HG03565 (cell line): ENCODE measurements at regions not wholly inside any gene's neighbourhood (a gene's known extent, or its start where the extent isn't known, plus 50 kb on each side); places are given as distances from the start of the nearest gene placed in this dataset.

ENCODE experiments used
- ATAC-seq: cut with Tn5 transposase; IDR thresholded peaks from one replicate; pipeline ENCODE4 v1.9.1; 2021; ENCODE audit warnings: mild to moderate bottlenecking, moderate library complexity; ENCODE audit not compliant: unreplicated experiment

DNA sequence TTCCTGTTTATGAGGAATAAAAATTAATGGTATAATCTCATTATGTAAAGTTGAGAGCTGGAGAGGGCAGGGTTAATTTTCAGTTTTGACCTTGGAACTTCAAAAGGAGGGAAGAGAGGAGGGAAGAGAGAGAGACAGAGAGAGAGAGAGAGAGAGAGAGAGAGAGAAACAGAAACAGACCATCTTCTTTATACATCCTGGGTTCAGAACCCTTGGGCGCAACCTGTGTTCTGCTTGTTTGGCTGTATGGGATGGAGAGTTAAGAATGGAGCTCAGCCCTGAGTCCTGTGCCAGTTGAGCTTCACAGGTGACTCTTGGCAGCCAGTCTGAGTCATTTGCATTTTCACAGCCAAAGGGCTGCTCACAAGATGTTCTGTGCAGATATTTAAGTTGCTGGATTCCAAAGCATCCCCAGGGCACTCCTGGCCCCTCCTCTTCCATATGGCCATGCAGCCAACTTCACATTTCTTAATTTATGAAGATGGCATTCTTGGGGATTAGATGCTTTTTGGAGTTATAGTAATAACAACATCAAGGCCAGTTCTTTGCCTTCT is 143.5 kb downstream of the CARTPT start:
- no peak for ATAC-seq

DNA sequence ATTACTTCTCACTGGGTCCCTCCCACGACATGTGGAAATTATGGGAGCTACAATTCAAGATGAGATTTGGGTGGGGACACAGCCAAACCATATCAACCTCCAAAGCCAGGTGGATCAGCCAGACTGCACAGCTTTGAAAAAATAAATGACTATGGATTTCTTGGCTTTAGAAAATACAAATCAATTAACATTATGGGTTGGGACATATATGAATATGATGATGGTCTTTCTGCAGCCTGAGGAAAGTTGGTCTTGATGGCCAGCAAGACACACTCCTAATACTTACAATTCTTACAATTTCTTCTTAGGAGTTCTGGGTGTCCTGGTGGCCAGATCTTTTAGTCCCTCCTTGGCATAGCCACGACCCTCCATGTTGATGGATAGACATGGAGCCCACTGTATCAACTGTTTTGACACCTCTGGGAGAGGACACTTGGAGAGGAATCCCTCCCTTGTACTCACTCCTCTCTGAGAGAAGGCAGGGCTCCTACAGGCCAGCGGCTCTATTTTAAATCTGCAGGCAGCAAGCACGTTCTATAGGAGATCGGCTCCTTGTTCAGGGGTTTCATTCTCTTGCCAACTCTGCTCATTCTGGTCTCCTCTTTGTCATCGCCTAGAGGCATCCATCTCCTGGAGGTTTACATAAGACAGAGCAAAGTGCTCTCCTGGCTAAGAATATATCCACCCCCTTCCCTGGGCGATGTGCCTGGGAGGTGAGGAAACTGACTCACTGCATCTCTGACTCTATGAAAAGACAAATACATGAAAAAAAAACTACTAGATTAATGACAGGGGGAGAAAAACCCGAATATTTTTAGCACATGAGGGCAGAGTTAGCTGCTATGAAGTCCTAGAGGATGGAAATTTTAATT is 145.9 kb downstream of the CARTPT start:
- no peak for ATAC-seq

DNA sequence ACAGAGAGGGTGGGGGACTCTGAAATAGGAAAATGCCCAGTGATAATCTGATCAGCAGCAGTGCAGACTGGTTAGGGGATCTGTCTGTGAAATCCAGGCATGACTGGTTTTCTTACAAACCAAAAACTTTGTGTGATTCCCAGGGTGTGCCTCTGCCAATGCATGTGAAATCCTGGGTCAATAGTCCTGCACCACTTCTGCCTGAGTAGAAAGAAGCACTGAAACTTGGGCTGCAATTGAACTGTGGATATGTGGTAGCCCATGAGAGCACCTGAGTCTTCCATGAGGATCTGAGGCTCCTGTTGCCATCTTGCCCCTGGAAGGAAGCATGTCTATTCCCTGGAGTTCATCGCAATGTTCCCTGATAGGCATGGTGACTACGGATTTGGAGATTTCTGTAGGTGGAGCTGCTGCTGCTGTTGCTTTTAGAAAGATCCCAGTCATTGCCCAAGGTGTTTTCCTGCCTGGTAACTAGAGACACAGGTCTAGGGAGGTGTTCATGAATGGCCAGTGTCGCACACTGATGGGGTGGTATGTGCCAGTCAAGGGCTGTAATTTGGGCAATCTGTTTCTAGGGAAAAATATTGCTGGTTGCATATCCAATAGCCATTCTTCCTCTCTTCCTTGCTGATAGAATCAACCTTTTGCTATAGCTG is 146.7 kb downstream of the CARTPT start:
- ATAC-seq, result no peak

DNA sequence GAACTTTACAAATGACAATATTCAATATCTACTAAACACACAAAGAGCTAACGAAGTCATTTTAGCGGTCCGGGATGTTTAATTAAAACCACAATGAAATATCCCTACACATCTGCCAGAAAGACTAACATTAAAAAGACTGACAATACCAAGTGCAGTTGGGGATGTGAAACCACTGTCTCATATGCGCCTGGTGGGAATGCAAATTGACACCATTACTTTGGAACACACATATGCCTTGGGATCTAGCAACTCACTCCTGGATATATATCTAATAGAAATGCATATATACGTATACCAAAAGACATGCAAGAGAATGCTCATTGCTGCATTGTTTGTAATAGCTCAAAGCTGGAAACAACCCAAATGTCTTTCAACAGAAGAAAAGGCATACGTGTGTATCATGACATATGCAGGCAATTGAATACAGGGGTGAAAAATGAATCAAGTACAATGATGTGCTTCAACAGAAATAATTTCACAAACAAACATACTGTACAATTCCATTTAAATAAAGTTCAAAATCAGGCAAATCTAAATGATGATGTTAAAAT is 153.3 kb downstream of the CARTPT start:
- ATAC-seq, result no peak

DNA sequence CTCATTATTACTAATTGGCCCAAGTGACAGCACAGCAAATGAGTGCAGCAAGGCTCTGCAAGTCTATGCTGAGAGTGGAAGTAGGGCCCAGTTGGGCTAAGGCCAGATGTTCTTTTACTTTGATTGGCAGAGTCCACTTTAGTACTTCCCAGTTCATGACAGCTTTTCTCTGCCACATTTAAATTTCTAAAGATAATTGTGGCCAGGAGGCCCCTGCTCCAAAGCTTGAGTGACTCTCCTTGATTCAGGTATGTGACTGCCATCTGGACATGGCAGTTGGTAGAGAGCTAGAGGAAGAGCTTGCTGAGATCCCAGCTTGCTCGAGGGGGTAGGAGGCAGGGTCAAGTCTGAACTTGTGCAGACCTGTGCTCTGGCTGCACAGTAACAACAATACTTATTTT is 154.1 kb downstream of the CARTPT start:
- ATAC-seq, result no peak

DNA sequence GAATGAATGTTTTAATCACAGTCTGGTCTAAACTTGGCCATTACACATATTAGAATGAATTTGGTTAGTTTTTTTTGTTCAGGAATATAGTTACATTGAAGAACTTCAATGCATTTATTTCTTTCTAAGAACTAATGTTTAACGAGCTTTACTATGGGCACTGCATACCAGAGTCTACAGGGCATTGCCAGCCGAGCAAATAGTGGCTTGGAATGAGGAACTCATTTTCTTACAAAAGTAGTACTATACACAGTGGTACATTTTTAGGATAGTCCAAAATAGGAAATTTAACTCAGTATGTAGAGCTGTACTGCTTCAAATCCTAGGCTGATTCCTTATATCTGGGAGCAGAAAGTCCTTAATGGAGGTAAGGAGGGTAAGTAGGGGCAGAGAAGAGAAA is 155.4 kb downstream of the CARTPT start:
- no peak for ATAC-seq

DNA sequence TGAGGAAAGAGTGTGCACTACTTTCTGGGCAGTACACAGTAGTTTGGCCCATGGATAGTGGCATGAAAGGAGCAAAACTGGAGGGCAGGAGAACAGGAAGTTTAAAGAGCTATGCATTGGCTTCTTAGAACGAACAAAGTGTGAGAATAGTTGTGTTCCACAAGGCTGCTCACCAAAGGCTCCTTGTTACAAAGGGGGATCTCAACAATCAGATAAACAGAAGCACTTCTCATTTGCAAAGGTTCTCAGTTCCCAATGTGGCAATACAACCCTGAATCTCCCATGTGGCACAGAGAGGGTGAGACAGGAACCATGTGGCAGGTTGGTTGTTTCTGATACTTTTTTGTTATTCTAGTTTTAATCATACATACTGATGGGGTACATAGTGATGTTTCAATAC is 158.4 kb downstream of the CARTPT start:
- ATAC-seq, result no peak

DNA sequence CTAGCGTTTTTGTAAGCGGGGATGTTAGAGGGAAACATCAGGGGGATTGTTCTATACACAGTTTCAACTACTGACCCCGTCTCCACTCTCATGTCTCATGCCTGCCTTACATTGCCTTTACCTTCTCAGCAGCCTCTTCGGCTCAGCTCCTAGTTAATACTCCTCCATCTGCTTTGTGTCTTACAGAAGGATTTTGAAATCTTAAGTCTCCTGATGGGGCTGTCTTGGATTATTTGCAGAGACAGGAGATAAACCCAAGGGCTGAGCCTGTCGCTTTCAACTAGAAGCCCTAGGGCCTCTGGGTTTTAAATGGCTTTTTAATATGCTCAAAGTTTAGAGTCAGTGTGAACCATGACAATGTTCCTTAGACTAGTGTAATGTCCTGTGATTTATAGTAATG is 161.5 kb downstream of the CARTPT start:
- no peak for ATAC-seq

DNA sequence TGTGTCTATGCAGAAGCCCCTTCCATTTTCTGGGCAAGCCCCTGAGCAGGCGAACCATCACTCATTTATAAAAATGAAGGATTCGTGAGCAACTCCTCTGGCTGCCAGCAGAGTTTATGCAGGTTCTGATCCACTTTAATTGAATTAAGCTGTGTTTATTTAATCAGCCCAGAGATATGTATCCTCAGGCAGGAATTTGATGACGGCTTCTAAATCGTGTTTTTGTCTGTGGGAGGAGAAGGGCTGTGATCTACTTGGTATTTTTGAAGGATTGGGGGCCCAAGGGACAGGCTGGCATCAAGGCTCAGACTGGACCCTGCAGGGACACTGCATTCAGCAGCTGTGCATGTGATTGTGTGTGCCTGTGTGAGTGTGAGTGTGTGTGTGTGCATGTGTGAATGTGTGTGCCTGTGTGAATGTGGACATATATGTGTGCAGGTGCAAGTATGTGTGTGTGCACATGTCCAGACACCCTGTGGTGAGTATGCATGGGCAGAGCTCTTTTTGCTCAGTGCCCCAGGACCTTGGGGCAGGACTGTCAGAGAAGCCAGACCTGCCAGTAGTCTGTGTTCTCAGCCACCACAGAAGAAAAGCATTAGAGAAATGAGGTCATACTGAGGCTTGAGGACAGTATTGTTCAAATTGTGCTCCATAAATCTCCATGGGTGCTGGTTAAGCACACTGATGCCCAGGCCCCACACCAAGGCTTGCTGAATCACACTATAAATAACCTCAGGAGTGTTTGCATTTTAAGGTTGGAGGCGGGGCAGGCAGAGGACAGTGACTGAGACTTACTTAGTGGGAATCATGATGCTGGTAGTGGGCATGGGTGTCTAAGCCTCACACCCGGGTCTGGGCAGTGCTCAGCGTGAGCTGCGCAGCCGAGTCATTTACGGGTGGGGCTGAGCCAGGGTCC is 164.0 kb downstream of the CARTPT start:
- no peak for ATAC-seq

DNA sequence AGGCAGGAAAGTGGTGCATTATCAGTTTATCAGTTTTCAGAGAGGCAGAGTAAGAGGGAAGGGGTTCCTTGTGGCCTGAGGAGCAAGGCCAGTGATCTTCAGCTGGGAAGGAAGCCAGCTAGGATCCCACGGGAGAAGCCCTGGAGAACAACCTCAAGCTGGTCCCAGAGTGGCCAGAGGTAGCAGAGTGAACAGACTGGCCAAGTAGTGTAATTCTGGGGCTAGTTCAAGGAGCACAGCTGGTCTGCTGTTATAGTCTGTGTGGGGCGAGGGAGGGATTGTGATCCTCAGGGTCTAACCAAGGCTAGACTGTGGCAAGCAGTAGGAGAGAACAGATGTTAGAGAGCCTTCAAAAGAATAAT is 164.6 kb downstream of the CARTPT start:
- ATAC-seq, result no peak

DNA sequence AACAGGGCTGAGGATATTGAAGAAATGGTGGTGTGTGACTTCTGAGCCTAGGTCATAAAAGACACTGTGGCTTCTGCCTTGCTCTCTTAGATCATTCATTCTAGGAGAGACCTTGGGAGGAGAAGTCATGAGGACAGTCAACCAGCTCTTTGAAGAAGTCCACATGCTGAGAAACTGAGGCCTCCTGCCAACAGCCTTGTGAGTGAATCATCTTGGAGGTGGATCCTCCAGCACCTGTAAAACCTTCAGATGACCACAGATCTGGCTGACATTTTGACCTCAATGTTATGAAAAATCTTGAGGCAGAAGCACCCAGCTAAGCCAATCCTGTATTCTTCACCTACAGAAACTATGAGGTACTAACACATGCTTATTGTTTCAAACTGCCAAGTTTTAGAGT is 165.9 kb downstream of the CARTPT start:
- ATAC-seq, result no peak

DNA sequence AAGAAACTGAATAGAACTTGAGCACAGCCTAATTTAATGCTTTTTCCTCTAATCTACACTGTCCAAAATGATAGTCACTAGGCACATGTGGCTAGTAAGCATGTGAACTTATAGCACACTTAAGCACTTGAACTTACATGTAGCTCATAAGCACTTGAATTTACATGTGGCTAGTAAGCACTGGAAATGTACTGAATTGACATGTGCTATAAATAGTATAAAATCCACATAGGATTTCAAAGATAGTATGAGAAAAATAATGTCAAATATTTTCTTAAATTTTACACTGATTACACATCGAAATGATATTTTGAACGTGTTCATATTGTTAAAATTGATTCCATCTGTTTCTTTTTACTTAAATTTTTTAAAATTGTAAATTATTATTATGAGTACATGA is 167.3 kb downstream of the CARTPT start:
- no peak for ATAC-seq

DNA sequence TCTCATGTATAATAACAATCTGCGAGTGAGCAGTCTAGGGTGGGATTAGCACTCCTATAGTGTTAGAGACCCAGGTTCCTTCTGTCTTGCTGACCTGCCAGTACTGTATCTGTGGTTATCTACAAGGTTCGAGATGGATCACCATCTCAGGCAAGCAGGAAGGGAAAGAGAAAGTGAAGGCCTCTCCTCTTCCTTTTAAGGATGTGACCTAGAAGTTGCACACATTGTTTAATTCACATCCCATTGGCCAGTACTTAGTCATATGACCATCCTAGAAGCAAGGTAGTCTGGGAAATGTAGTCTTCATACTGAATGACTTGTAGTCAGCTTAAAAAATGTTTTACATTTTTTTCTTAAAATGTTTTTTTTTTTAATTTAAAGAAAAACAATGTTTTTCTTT is 168.6 kb downstream of the CARTPT start:
- peak; percentile 97 for ATAC-seq

DNA sequence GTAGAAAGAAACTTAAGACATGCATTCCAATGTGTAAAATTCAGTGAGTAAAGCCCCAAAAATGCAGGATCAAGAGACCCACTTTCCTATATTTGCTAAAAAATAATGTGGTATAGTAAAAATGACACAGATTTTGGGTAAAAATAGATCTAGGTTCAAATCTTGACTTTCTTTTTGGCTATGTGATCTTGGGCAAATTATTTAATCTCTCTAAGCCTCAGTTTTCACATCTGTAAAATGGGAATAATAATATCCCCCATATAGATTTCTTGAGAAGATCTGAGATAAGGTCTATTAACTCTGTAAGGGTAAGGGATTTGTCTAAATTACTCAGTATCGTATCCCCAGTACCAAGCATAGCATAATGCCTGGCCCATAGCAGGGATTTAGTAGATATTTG is 172.3 kb downstream of the CARTPT start:
- no peak for ATAC-seq

DNA sequence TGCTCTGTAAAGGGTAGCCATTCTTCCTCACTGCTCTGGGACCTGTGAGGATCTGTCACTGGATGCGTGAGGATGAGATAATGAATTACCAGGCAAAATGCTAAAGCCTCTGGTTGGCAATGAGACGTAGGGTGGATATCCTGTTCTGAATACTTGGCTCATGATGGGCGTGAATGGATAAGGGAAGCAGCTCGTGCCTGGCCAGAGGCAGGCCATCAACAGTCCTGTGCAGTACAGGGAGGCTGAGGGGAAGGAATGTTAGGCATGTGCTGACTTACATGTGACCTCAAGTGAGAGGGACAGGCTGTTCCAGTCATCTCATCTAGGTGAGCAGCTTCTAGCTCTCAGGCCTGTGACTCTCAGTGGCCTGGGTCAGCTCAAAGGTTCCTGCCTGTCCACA is 172.8 kb downstream of the CARTPT start:
- no peak for ATAC-seq

DNA sequence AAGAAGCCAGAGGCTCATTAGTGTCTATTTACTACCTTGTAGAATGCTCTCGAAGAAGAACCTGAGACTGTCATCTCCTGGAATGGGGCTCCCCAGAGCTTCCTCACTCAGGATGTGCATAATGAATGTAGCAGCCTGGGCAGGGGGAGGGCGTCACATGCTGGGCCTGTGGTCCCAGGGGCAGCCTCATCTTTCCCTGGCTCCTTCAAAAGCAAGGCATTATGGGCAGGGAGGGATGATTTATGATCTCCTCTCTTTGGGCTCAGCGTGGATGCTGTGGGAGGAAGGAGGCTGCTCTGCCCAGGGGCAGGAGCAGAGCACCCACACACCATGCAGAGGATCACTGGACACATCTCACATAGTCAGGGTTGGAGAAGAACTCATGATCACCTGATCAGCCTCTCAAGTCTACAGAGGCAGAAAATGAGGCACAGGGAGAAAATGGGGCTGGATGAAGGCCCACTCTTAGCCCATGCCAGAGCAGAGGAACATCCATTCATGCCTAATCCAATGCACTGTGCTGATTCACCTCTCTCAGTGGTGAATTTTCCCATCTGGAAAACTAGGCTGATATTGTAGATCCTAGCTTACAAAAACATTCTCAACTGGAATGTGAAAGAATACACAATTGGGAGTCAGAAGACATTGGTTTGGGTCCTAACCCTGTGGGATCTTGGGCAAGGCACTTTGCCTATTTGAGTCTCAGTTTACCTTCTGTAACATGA is 173.7 kb downstream of the CARTPT start:
- no peak for ATAC-seq

DNA sequence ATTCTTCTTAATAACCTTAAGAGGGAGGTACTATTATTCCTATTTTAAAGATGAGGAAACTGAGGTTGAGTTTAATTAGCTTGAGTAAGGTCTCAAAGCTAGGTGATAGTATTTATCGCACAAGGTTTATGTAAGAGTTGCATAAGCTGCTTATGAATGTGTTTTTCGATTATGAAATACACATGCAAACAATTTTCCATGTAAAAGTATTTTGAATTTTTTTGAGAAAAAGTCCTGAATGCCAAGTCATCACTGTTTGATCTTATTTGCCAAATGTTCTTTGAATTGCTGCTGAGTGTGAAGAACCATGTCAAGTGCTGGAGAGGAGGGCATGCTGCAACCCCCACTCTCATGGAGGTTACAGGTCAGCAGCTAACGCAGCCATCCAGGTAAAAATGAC is 174.4 kb downstream of the CARTPT start:
- no peak for ATAC-seq

DNA sequence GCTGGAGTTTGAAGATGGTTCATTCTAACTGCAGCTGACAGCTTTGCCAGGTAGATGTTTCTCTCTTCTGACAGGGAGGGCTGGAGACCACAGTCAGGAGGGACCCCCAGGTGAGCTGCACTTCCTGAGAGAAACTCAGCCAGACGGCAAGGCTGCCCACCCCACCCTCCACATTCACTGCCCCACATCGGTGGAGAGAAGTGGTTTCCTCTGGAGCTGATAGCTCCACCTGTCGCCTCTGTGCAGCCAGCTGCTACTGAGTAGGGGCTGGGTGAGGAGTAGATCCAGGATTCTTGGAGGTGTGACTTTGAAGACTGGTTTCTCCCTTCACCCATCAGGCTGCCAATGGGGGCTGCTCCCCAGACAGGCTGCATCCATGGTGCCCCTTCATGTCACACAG is 175.0 kb downstream of the CARTPT start:
- no peak for ATAC-seq

DNA sequence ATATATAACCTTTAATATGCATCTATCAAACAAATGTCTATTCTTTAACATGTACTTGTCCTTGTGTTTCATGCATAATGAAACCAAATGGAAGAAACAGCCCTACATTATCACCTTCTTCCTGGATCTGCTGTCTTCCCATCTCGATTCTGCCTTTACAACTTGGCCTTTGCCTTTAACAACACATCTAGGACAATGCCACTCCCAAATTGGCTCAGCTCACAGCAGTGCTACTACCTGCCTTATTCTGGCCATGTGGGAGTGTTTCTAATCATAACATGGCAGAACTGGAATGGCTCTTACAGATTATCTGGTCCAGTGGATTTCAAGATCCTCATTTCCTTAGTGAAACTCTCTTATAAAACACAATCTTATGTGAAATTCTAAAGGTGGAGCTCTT is 176.5 kb downstream of the CARTPT start:
- no peak for ATAC-seq

DNA sequence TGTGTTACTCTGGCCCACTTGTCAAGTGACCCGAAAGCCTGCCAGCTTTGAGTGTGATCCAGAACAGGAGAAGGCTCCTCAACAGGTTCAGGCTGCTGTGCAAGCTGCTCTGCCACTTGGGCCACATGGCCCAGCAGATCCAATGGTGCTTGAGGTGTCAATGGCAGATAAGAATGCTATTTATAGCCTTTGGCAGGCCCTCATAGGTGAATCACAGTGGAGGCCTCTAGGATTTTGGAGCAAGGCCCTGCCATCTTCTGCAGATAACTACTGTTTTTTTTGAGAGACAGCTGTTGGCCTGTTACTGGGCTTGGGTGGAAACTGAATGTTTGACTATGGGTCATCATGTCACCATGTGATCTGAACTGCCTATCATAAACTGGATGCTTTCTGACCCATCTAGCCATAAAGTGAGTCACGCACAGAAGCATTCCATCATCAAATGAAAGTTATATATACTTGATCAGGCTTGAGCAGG is 180.8 kb downstream of the CARTPT start:
- ATAC-seq, result no peak
